ENCODE measurements at regions not wholly inside any gene's neighbourhood (a gene's known extent, or its start where the extent isn't known, plus 50 kb on each side); places are given as distances from the start of the nearest gene placed in this dataset.

- DNase-seq (ENCODE audit: low read depth in 4 of 4, low spot score in 3 of 4), result no peak
These were observed 59.0 kb downstream of the NDUFS5 start for GRCh38 chr1:39085174-39085573.

GRCh38 chr1:39086386-39086785 is 60.2 kb downstream of the NDUFS5 start:
- no peak for DNase-seq (ENCODE audit: low read depth in 4 of 4, low spot score in 3 of 4)

DNA sequence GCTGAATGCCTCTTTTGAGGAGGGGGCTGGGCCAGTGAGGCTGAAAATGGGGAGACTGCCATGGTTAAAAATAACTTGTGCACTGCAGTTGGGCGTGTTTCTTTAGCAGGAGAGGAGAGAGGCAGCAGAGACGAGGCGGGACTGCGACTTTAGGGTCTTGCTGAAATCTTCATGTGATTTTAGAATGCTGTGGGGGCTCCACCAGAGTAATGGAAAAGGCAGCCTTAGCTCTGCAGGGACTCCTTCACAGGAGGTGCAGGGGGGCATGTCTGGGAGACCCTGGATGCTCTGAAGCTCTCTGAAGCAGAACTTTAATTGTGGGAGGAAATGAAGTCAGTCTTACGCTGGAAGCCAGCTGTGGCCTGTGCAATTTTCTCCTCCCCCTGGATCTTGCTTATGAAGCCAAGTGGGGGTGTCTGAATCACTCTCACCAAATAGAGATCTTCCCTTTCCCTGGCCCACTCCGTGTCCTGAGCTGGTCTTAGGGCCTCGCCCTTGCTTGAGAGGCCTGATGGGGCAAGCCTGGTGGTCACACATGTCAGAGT is 60.8 kb downstream of the NDUFS5 start:
- no peak for DNase-seq (ENCODE audit: low read depth in 4 of 4, low spot score in 3 of 4)

DNA sequence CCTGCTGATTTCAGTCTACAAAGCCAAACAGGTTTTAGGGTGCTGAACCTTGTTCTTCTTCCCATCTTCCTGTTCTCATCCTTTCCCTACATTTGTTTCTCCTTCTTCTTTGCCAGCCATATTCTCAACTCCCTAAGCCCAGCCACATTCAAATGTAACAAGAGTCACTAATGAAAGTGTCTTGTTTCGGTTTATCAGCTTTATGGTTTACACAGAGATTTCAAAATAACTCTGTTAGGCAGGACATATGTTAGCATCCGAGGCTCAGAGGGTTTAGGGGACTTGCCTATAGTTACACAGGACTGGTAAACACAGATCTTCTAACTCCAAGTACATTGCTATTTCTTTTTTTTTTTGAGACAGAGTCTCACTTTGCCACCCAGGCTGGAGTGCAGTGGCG is 61.3 kb downstream of the NDUFS5 start:
- no peak for DNase-seq (ENCODE audit: low read depth in 4 of 4, low spot score in 3 of 4)

- no peak for DNase-seq (ENCODE audit: low read depth in 4 of 4, low spot score in 3 of 4)
These were observed 62.5 kb downstream of the NDUFS5 start for GRCh38 chr1:39088658-39089057.

- no peak for DNase-seq (ENCODE audit: low read depth in 4 of 4, low spot score in 3 of 4)
These were observed 63.9 kb downstream of the NDUFS5 start for GRCh38 chr1:39089931-39090521.

- DNase-seq (ENCODE audit: low read depth in 4 of 4, low spot score in 3 of 4), result no peak
These were observed 64.7 kb downstream of the NDUFS5 start for GRCh38 chr1:39090757-39091380.

DNA sequence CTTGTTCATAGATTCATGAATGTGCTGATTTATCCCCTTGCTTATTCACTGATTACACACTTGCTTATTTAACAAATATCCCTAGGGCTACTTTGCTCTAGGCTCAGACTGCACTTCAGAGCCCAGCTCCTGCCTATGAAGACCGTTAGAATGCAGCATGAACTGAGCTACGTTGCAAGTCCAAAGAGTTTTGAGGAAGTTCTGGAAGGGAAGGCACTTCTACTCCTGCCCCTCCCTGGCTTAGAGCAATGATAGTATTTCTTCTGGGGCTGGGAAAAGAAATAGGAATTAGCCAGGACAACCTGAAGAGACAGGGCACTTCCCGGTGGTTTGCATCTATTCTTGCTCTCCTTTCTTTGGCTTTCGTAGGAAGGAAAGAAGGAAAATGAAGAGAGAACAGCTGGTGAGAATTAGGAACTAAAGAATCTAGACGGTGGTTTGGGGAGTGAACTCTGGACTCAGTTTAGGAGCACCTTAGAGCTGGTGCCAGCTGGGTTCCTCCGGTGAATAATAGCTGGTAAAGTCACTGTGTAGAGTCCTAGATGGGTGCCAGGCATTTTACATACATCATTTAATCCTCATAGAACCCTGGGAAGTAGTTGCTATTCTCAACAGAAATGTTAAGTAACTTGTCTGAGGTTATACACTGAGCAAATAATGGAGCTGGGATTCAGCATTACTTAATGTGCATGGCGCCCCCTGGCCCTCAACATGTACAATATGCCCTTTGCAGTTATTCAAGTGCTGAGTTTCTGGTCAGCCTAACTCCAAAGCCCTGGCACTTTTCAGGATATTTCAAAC is 65.9 kb downstream of the NDUFS5 start:
- DNase-seq (ENCODE audit: low read depth in 4 of 4, low spot score in 3 of 4), result peak in 1 of 4 donors; percentile 55

DNA sequence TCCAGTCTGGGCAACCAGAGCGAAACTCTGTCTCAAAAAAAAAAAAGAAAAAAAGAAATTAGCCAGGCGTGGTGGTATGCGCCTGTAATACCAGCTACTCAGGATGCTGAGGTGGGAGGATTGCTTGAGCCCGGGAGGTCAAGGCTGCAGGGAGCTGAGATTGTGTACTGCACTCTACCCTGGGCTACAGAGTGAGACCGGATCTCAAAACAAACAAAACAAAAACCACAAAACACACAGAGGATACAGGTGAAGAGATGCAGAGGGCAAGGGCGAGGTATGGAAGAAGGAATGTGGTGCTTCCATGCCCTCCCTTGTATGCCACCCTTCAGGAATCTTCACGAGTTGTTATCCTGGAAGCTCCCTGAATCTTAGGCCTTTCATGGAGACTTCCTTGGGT is 68.5 kb downstream of the NDUFS5 start:
- DNase-seq (ENCODE audit: low read depth in 4 of 4, low spot score in 3 of 4), result no peak

GRCh38 chr1:39098546-39099250 is 72.5 kb downstream of the NDUFS5 start:
- no peak for DNase-seq (ENCODE audit: low read depth in 4 of 4, low spot score in 3 of 4)

DNA sequence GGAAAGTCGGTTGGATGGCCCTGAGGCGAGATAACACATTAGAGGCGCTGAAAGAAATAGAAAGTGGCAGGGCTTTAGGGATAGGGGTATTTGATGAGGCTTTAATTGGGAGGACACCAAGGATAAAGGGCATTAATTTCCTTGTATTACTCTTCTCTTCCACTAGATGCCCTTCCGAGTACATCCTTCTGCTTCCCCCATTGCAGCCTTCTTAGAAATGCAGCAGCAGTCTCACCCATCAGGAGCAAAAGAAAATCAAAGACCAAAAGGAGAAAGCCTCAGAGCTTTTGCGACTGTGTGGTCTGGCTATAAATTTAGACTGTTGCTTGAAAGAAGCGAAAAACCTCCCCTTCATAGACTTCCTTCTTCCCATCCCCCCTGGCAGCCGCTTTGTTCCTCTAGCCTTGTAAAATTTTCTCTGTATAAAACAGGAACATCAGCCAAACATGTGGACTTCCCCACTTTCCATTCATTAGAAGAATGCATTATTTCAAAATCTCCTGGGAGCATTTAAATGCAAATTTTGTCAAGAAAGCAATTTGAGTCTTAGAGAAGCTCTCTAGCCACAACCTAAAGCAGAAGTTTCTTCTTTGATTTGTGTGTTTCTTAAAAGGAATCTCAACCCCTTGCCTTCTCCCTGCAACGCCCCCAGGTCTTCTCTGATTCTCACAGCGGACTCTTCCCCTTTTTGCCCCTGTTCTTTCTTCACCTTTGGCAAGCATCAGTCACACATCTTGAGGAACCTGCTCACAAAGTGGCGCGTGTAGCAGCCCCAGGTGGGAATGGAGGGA is 76.6 kb downstream of the NDUFS5 start:
- no peak for DNase-seq (ENCODE audit: low read depth in 4 of 4, low spot score in 3 of 4)

- DNase-seq (ENCODE audit: low read depth in 4 of 4, low spot score in 3 of 4), result no peak
These were observed 77.4 kb downstream of the NDUFS5 start for GRCh38 chr1:39103328-39104157.

DNA sequence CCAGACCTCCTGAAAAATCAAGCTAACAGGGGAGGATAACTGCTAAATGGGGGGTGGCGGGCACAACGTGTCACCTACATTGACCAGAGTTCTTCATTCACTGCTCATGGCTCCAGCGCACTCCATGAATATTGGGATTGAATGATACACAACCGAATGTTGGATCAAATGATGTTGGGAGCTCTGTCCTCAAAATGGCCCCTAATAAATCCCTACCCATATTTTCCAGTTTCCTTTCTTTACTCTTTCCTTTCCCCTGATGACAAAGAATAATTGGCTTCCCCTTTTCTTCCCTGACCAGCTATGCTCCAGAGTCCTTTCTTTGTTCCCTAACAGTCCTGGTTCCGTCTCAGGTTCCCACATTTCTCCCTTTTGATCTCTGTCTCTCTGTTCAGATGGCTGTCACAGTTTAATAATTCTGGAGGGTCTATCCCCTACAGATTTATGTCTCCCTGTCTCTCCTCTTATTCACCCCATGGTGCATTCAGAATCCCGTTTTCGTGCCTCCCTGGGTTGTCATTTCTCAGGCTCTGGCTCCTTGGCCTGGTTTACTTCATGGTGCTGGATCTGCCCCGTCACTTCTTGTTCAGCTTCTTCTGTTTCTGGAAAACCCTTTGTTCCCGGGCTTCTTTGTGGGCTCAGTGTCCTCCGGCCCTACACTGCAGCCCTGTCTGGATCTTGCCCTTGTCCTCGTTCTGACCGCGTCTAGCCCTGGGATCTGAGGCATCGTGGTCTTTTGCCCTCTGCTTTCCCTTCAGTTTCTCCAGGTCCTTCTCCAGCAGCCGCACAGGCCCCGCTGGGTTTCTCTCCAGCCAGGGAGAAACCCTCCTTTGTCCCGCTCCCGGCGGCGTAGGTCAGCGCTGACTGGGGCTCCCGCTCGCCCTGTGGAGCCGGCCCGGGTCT is 78.3 kb downstream of the NDUFS5 start:
- DNase-seq (ENCODE audit: low read depth in 4 of 4, low spot score in 3 of 4), result no peak

DNA sequence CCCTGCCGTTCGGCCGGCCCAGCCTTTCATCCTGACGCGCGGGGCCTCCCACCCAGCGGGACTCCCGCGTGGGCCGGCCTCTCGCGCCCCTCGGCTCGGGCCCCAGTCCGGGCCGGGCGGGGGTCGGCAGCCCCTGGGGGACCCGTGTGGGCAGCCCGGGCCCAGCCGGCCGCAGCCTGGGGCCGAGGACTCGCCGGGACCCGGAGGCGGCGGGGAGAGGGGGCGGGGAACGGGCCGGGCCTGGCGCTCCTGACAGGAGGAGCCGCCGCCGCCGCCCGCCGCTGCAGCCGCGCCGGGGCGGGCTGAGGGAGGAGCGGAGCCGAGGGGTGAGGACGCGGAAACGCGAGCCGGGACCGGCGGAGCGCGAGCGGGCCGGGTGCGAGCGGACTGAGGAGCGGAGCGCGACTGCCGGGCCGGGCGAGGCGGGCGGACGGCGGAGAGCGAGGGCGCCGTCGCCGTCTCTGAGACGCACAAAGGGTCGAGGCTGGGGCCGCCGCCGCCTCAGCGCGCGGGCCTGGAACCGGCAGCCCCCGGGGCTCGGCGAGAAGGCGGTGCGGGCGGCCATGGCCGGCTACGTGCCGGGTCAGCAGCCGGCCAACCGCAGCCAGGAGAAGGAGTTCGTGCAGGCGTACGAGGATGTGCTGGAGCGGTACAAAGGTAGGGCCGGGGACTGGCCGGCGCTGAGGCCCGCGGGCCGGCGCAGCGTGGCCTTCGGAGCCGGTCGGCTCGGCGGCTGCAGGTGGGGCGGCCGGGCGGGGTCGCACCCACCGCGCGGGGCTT is 79.1 kb downstream of the NDUFS5 start:
- no peak for DNase-seq (ENCODE audit: low read depth in 4 of 4, low spot score in 3 of 4)

DNA sequence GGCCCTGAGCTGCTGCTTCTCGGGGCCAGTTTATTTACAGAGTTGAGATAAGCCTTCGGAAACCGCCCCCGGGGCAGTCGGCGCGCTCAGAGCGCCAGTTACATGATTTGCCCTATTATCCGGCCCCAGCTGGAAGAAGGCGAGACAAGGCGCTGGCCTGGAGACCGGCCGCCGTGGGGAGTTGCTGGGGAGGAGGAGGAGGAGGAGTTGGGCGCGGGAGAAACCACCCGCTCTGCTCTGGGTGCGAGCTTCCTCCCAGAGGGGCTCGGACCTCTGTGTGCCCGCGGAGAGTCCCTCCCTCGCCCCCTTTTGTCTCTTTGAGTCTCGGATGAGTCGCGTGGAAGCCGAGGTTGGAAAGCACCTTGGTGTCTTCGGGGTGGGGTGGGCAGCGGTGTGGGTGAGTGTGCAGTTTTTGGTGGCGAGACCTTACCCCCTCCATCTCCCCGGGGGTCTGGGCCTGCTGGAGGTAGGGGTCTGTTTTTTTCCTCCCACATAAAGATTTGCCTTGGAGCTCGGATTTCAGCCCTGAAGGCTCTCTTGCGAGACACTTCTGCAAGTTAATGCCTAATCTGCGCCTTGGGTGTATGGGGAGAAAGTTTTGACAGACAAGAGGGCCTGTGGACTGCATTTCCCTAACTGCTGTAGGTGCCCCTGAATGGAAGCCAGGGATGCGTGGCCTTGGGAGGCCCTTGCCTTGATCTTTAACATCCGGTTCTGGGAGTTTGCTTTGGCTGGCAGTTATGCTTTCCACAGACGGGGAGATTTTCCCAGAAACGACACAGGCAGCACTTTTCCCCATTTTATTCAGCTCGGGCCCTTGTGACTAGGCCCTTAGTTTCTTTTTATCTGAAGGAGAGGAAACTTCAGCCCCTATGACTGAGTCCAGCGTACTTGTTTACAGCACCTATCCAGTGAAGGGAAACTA is 80.0 kb downstream of the NDUFS5 start:
- peak in 1 of 4 donors; percentile 72 for DNase-seq (ENCODE audit: low read depth in 4 of 4, low spot score in 3 of 4)

GRCh38 chr1:39106801-39107327 is 80.7 kb downstream of the NDUFS5 start:
- DNase-seq (ENCODE audit: low read depth in 4 of 4, low spot score in 3 of 4), result no peak

All from left renal pelvis (tissue), 4 donors.